ENCODE measurements at regions not wholly inside any gene's neighbourhood (a gene's known extent, or its start where the extent isn't known, plus 50 kb on each side); places are given as distances from the start of the nearest gene placed in this dataset.

DNA sequence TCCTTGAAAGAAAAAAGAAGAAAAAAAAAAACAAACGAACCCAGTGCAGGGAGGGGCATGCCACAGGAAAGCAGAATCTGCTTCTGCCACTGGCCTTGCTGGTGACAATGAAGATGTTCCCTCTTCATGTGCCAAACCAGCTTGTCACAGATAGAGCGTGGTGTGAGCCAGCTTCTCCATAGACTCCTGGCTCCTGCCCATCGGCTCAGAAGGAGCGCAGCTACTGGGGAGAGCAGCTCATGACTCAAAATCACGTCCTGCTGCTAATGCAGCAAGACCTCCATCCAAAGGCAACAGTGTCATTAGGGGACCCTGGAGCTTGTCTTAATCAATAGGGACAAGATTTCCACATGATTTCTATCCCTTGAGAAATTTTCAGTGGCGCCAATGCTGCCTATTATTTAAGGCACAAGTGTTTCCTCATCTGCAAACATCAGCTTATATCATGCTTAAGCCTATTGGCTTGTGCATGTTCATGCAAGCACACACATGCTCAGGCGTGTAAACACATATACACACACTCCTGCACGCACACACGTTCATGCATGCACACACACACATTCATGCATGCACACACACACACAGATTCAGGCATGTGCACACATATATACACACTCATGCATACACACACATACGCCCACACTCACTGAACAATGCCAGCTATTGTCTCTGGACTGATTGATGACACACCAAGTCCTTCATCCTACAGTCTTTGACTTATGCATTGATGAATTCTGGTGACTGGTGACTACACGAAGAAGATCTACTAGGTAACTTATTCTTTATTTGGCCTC is 682.0 kb upstream of the ID2 start:
- H3K4me3 ChIP-seq (ENCODE audit: low read depth, low read length): no peak overlapping the region
- TF ChIP-seq, protein P1, sequence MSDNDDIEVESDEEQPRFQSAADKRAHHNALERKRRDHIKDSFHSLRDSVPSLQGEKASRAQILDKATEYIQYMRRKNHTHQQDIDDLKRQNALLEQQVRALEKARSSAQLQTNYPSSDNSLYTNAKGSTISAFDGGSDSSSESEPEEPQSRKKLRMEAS (IDR thresholded peaks at IDR 0.05; ENCODE audit: low read depth, low read length): no peak
- TF ChIP-seq POLR2A (IDR thresholded peaks at IDR 0.05; ENCODE audit: extremely low read depth, insufficient read length) (no peak), MYC (IDR thresholded peaks at IDR 0.05; ENCODE audit: low read depth, low read length) (no peak)
- TF ChIP-seq, protein P2, sequence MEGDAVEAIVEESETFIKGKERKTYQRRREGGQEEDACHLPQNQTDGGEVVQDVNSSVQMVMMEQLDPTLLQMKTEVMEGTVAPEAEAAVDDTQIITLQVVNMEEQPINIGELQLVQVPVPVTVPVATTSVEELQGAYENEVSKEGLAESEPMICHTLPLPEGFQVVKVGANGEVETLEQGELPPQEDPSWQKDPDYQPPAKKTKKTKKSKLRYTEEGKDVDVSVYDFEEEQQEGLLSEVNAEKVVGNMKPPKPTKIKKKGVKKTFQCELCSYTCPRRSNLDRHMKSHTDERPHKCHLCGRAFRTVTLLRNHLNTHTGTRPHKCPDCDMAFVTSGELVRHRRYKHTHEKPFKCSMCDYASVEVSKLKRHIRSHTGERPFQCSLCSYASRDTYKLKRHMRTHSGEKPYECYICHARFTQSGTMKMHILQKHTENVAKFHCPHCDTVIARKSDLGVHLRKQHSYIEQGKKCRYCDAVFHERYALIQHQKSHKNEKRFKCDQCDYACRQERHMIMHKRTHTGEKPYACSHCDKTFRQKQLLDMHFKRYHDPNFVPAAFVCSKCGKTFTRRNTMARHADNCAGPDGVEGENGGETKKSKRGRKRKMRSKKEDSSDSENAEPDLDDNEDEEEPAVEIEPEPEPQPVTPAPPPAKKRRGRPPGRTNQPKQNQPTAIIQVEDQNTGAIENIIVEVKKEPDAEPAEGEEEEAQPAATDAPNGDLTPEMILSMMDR (IDR thresholded peaks at IDR 0.05; ENCODE audit: low read depth, low read length): no peak
- no peak for DNase-seq (ENCODE audit: low read depth)

DNA sequence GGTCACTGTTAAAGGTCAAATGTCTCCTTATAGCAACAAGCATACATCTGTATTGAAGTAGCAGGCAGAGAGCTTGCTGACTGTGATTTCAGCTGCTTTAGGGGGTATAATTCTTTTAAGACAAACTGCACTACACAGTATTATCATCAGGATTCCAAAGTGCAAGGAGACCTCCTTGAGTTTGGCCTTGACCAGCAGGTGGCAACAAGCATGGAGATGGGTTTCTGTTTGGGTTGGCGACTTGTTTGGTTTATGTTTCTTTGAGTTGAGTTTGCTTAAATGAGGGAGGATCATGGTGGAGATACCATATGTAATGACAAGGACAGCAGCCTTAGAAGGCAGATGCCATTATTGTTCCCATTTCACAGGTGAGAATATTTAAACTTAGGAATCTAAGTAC is 681.0 kb upstream of the ID2 start:
- TF ChIP-seq, protein P2 (IDR thresholded peaks at IDR 0.05; ENCODE audit: low read depth, low read length): peak; percentile 26
- no peak for TF ChIP-seq MYC (IDR thresholded peaks at IDR 0.05; ENCODE audit: low read depth, low read length)
- DNase-seq (ENCODE audit: low read depth): peak; percentile 34
- H3K4me3 ChIP-seq (ENCODE audit: low read depth, low read length): no peak overlapping the region

DNA sequence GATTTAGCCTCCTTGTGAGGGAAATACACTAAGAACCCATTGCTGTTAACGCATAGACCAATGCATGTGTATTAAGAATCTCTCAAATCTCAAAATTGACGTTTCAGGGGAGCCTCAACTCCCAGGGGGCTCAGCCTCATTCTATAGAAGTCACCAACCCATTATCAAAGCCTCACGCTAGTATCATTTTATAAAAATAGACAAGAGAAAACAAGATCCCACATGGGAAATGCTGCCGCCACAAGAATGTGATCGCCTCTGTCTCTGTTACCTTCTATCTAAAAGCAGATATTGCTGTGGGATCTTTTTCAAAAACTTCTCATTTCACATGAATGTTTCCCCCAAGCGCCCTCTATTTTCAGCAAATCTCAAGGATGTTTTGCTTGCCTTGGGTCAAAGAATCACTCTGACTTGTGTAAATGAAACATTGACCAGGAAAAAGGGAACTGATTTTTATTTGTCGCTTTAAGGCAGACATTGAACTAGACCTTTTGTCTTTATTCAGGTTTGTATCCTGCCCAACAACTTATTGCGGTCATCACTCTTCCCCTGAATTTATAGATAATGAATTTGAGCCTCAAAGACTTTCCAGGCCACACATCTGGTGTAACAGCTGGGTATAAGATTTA is 679.0 kb upstream of the ID2 start:
- DNase-seq (ENCODE audit: low read depth): no peak
- H3K4me3 ChIP-seq (ENCODE audit: low read depth, low read length): no peak overlapping the region
- TF ChIP-seq, protein P1 (IDR thresholded peaks at IDR 0.05; ENCODE audit: low read depth, low read length): no peak
- TF ChIP-seq MYC (IDR thresholded peaks at IDR 0.05; ENCODE audit: low read depth, low read length) (no peak), POLR2A (IDR thresholded peaks at IDR 0.05; ENCODE audit: extremely low read depth, insufficient read length) (no peak)
- TF ChIP-seq, protein P2 (IDR thresholded peaks at IDR 0.05; ENCODE audit: low read depth, low read length): no peak

DNA sequence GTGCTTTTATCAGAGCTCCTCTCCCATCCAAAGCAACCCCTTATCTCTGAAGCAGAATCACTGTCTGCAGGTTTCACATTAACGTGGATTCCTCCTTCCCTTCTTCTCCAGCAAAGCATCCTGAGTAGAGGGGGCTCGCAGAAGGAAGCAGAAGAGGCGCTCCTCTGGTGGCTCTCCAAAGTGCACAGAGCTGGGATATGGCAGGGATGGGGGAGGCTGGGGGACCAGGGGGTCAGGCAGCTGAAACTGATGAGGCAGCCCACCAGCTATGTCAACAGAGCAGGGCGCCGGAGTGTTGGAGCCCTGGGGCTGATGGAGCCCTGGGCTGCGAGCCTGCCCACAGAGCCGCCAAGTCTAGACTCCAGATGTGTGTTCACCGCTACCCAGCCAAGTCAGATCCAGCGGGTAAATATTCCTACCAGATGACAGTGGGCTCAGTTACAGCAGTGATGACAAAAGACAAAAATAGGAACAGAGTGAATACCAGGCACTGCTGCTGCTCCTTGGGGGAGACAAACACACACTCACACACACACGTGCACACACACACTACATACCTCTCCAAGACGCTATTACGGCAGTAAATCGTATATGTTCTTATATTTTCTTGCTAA is 678.3 kb upstream of the ID2 start:
- H3K4me3 ChIP-seq (ENCODE audit: low read depth, low read length): no peak overlapping the region
- DNase-seq (ENCODE audit: low read depth): peak; percentile 11
- TF ChIP-seq, protein P1 (IDR thresholded peaks at IDR 0.05; ENCODE audit: low read depth, low read length): no peak
- TF ChIP-seq MYC (IDR thresholded peaks at IDR 0.05; ENCODE audit: low read depth, low read length) (no peak), POLR2A (IDR thresholded peaks at IDR 0.05; ENCODE audit: extremely low read depth, insufficient read length) (no peak)
- TF ChIP-seq, protein P2 (IDR thresholded peaks at IDR 0.05; ENCODE audit: low read depth, low read length): no peak

DNA sequence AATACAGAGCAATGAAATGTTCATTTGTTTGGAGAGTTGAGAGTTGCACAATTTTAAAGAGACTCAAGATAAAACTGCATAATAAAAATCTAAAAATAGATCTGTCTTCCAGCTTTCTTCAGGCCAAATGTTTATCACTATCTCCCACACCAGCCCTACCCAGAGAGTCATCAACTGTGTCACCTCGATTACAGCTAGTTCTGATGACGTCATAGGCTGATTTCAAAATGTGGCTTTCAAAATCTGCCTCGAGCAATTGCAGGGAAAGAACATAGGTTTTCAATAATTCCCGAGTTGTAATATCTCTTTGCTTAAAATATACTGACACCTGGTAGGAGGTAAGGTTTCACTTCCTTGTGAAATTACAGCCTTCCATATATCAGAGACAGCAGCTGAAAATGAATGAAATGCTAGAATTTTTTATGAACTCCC is 677.6 kb upstream of the ID2 start:
- peak; percentile 70 for DNase-seq (ENCODE audit: low read depth)
- no peak overlapping the region for H3K4me3 ChIP-seq (ENCODE audit: low read depth, low read length)
- TF ChIP-seq, protein P2 (IDR thresholded peaks at IDR 0.05; ENCODE audit: low read depth, low read length): no peak
- TF ChIP-seq MYC (IDR thresholded peaks at IDR 0.05; ENCODE audit: low read depth, low read length) (no peak), POLR2A (IDR thresholded peaks at IDR 0.05; ENCODE audit: extremely low read depth, insufficient read length) (no peak)
- TF ChIP-seq, protein P1 (IDR thresholded peaks at IDR 0.05; ENCODE audit: low read depth, low read length): no peak

Measured in NB4 (cell line).